HCT116 (cell line): ENCODE measurements at regions not wholly inside any gene's neighbourhood (a gene's known extent, or its start where the extent isn't known, plus 50 kb on each side); places are given as distances from the start of the nearest gene placed in this dataset.

Experiments
- ATAC-seq: fragments of 200-7000 bp; cut with Tn5 transposase; 2 replicates; pipeline ENCODE4 v1.9.1; 2020; ENCODE audit warnings: mild to moderate bottlenecking, moderate library complexity
- BruUV-seq: library from RNA; stranded (reverse); fragments of 400-500 nt; replicated peaks from 2 replicates; lab custom pipeline; 2021; lab: Mats Ljungman, UMichigan
- CTCF ChIA-PET: fragments of 300-600 bp; sonication (Branson Sonifier 250); formaldehyde crosslinking; loops from one replicate; lab custom pipeline; 2021; ENCODE audit warnings: antibody characterized with exemption; lab: Charles Lee
- POLR2A ChIA-PET: fragments of 300-600, 350-600 bp; sonication (Branson Sonifier 250); formaldehyde crosslinking; loops from one replicate; lab custom pipeline; 2021; ENCODE audit warnings: antibody characterized with exemption; lab: Charles Lee
- RAD21 ChIA-PET, 2 experiments: fragments of 300-600 bp; sonication (Branson Sonifier 250); formaldehyde crosslinking; loops; one replicate each; lab custom pipeline; 2023; ENCODE audit warnings: low total read pairs in 2 of 2; ENCODE audit not compliant: uncharacterized antibody in 2 of 2, unreplicated experiment in 2 of 2, low non-redundant PET in 1 of 2; lab: Charles Lee
- DNase-seq: peaks from one replicate; pipeline ENCODE4 v3.0.0-alpha.2; 2010; ENCODE audit warnings: low read depth, low spot score
- H2AFZ ChIP-seq: fragments of 200-600 bp; shearing (Covaris generic), sonication (generic); 2 replicates; pipeline ENCODE4 v1.6.1; 2017; ENCODE audit warnings: low read depth, mixed run types, mixed read lengths, antibody characterized with exemption, low read length; ENCODE audit not compliant: poor library complexity, severe bottlenecking
- H3K27ac ChIP-seq: 2 replicates; pipeline ENCODE4 v1.5.1; 2012; ENCODE audit warnings: low read depth, low read length
- H3K27me3 ChIP-seq: fragments of 200-600 bp; sonication (generic); 2 replicates; pipeline ENCODE4 v1.6.1; 2016; ENCODE audit warnings: mixed run types, low read length, mixed read lengths; ENCODE audit not compliant: insufficient read depth
- H3K36me3 ChIP-seq, 2 experiments: fragments of 200-500 bp in 1 of 2; fragments of 200-600 bp in 1 of 2; sonication (Bioruptor generic) in 1 of 2; sonication (generic) in 1 of 2; 2 replicates each; pipeline versions ENCODE4 v1.5.1 to v1.6.1; 2014 to 2016; ENCODE audit warnings: low read length in 2 of 2, inconsistent platforms in 1 of 2, mixed read lengths in 1 of 2, mixed run types in 1 of 2; ENCODE audit not compliant: insufficient read depth in 2 of 2, control insufficient read depth in 1 of 2
- H3K4me1 ChIP-seq, 2 experiments: fragments of 200-600 bp in 1 of 2; sonication (generic) in 1 of 2; 2 replicates each; pipeline versions ENCODE4 v1.5.1 to v1.6.1; 2012 to 2017; ENCODE audit warnings: low read length in 2 of 2, inconsistent platforms in 1 of 2, mild to moderate bottlenecking in 1 of 2, mixed read lengths in 1 of 2, mixed run types in 1 of 2, moderate library complexity in 1 of 2; ENCODE audit not compliant: insufficient read depth in 2 of 2, control insufficient read depth in 1 of 2
- H3K4me2 ChIP-seq: fragments of 200-600 bp; sonication (generic); 2 replicates; pipeline ENCODE4 v1.6.1; 2017; ENCODE audit warnings: mixed run types, low read length, mixed read lengths
- H3K4me3 ChIP-seq, 2 experiments: fragments of 200-600 bp in 1 of 2; sonication (generic) in 1 of 2; replicated peaks in 1 of 2; 2 replicates each; pipeline ENCODE4 v1.5.1; 2011 to 2016; ENCODE audit warnings: low read length in 2 of 2, control low read depth in 1 of 2, low read depth in 1 of 2, mild to moderate bottlenecking in 1 of 2, mixed read lengths in 1 of 2, mixed run types in 1 of 2
- H3K79me2 ChIP-seq: fragments of 200-600 bp; sonication (generic); 2 replicates; pipeline ENCODE4 v1.6.1; 2017; ENCODE audit warnings: mild to moderate bottlenecking, mixed run types, low read length, moderate library complexity, mixed read lengths; ENCODE audit not compliant: insufficient read depth
- H3K9ac ChIP-seq: fragments of 200-600 bp; sonication (generic); 2 replicates; pipeline ENCODE4 v1.6.1; 2016; ENCODE audit warnings: low read length, mixed read lengths
- H3K9me2 ChIP-seq: fragments of 200-600 bp; sonication (generic), shearing (Covaris generic); 2 replicates; pipeline ENCODE4 v1.6.1; 2017; ENCODE audit warnings: mixed run types, mild to moderate bottlenecking, moderate library complexity; ENCODE audit not compliant: insufficient read depth
- H3K9me3 ChIP-seq, 2 experiments: fragments of 200-500 bp in 1 of 2; fragments of 200-600 bp in 1 of 2; sonication (Bioruptor generic) in 1 of 2; sonication (generic) in 1 of 2; 2 replicates each; pipeline ENCODE4 v1.6.1; 2014 to 2017; ENCODE audit warnings: low read length in 2 of 2, mixed read lengths in 2 of 2, inconsistent platforms in 1 of 2, low read depth in 1 of 2, mild to moderate bottlenecking in 1 of 2, mixed run types in 1 of 2, moderate library complexity in 1 of 2; ENCODE audit not compliant: control insufficient read depth in 1 of 2, insufficient read depth in 1 of 2
- H4K20me1 ChIP-seq: fragments of 200-600 bp; sonication (generic), shearing (Covaris generic); 2 replicates; pipeline ENCODE4 v1.6.1; 2017; ENCODE audit warnings: mixed run types, mild to moderate bottlenecking, moderate library complexity; ENCODE audit not compliant: insufficient read depth
- EGR1 ChIP-seq: IDR thresholded peaks from 2 replicates; pipeline ENCODE4 v1.6.1; 2012; ENCODE audit warnings: low read depth
- EZH2 ChIP-seq: fragments of 200-600 bp; sonication (generic); IDR thresholded peaks from 2 replicates; pipeline ENCODE4 v1.6.1; 2017; ENCODE audit warnings: antibody characterized with exemption, mixed run types
- EZH2phosphoT487 ChIP-seq: fragments of 200-600 bp; IDR thresholded peaks from 2 replicates; pipeline ENCODE4 v1.6.1; 2018; ENCODE audit warnings: antibody characterized with exemption, borderline replicate concordance
- FOSL1 ChIP-seq: IDR thresholded peaks from 2 replicates; pipeline ENCODE4 v1.6.1; 2012; ENCODE audit warnings: low read depth
- JUND ChIP-seq: IDR thresholded peaks from 2 replicates; pipeline ENCODE4 v1.6.1; 2012
- MAX ChIP-seq: IDR thresholded peaks from 2 replicates; pipeline ENCODE4 v1.6.1; 2012
- ZBTB33 ChIP-seq: IDR thresholded peaks from 2 replicates; pipeline ENCODE4 v1.6.1; 2011; ENCODE audit warnings: mild to moderate bottlenecking, low read length, moderate library complexity; ENCODE audit not compliant: insufficient replicate concordance; ENCODE audit errors: extremely low read depth
- intact Hi-C: fragments of 100-400 bp; cut with micrococcal nuclease; formaldehyde crosslinking; loops from 2 replicates; pipeline ENCODE4 v1.10.0; 2022
- TF ChIP-seq, protein P1 (sequence below): IDR thresholded peaks from 2 replicates; pipeline ENCODE4 v1.6.1; 2012

GRCh38 chr4:22181736-22182135 lies 233.2 kb upstream of the KCNIP4 start:
- CTCF ChIA-PET: no interaction called here
- Histone ChIP-seq H3K36me3 (no peaks in the 10 kb centered on the region), H3K4me3 (no peak overlapping the region), H3K4me1 (no peaks in the 10 kb centered on the region), H3K27me3 (no peaks in the 10 kb centered on the region), H2AFZ (no peak overlapping the region)
- BruUV-seq: no TSS peak
- no peak for TF ChIP-seq ZBTB33
- TF ChIP-seq, all 23 proteins: peak for 0
- ChIA-PET POLR2A (no interaction called here), RAD21 (no interaction called here)
- DNase-seq (no peak), ATAC-seq (no peak)
- no peaks in the 10 kb centered on the region for H3K79me2 ChIP-seq
- no peaks in the 10 kb centered on the region for H3K9me3 ChIP-seq
- no peak overlapping the region for H3K9ac ChIP-seq
- H3K4me2 ChIP-seq: no peak overlapping the region
- no peaks in the 10 kb centered on the region for H3K9me2 ChIP-seq
- no peaks in the 10 kb centered on the region for H4K20me1 ChIP-seq
- intact Hi-C loops: no loop called here
- no peak overlapping the region for H3K27ac ChIP-seq

DNA sequence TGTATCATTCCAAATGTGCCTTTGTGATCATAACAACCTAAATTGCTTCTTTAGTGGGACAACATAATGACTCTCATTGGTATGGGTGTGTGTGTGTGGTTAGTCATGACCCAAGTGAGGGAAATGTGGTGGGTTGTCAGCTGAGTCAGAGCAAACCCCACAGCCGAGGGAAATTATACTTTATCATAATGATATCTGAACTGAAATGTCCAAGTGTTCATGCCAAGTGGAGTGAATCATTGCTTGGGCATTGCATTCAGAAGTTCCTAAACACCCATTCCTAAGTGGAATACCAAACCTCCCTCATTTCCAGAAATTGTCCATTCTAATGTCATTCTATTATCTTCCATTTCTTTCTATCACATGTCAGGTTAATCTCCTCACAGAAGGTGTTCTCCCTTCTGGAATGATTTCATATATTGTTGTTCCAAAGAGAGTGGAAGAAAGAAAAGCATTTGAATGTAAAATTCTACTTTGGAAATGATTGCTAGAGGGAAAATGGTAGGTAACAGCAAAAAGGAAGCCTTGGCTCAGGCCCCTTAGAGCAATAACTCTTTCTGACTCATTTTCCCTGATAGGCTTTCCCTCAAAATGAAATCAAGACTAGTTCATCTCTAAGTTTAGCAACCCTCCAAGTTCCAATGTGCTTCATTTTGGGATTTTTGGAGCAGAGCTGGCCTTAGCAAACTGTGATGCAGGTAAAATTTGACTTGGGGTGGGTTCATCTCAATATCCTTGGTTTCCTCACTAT lies 230.7 kb upstream of the KCNIP4 start:
- no TSS peak for BruUV-seq
- no peaks in the 10 kb centered on the region for H3K9me3 ChIP-seq
- no peaks in the 10 kb centered on the region for H3K9me2 ChIP-seq
- POLR2A ChIA-PET: no interaction called here
- H2AFZ ChIP-seq: no peak overlapping the region
- TF ChIP-seq MAX (no peak), FOSL1 (no peak), EZH2 (no peak), EZH2phosphoT487 (no peak), EGR1 (no peak), JUND (no peak)
- TF ChIP-seq, protein P1, sequence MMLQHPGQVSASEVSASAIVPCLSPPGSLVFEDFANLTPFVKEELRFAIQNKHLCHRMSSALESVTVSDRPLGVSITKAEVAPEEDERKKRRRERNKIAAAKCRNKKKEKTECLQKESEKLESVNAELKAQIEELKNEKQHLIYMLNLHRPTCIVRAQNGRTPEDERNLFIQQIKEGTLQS: no peak
- no peak overlapping the region for H3K27ac ChIP-seq
- H3K36me3 ChIP-seq: no peaks in the 10 kb centered on the region
- ATAC-seq (no peak), DNase-seq (no peak)
- H3K79me2 ChIP-seq: no peaks in the 10 kb centered on the region
- H3K4me3 ChIP-seq: no peak overlapping the region
- no peaks in the 10 kb centered on the region for H4K20me1 ChIP-seq
- no peak overlapping the region for H3K4me2 ChIP-seq
- intact Hi-C loops: no loop called here
- RAD21 ChIA-PET: no interaction called here
- CTCF ChIA-PET: no interaction called here
- no peaks in the 10 kb centered on the region for H3K27me3 ChIP-seq
- H3K9ac ChIP-seq: no peak overlapping the region
- H3K4me1 ChIP-seq: no peaks in the 10 kb centered on the region
